ENCODE measurements at regions not wholly inside any gene's neighbourhood (a gene's known extent, or its start where the extent isn't known, plus 50 kb on each side); places are given as distances from the start of the nearest gene placed in this dataset.

DNA sequence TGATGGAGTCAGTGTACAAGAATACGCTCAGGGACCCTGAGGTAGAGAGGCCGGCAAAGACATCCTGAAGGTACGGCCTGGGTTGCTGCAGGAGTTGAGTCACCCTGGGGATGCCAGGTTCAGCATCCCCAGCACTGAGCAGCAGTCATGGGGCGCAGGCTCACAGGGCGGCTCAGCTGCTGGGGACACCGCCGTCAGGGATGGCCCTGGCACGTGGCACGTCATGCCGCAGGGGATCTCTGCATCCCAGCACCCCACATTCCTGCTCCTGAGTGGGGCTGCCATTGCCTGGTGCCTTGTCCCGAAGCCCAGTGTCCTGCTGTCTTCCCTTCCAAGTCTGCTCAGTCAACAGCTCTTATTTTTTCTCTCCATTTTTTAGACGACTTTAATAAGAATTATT, 168.7 kb upstream of the NTM start:
- Histone ChIP-seq H3K79me2 (no peaks in the 10 kb centered on the region), H2AFZ (no peak overlapping the region), H3K27ac (no peak overlapping the region), H3K27me3 (ENCODE audit: control insufficient read depth, insufficient read depth, low read length) (no peaks in the 10 kb centered on the region), H3K9ac (no peak overlapping the region), H3K4me3 (ENCODE audit: low read depth, low read length) (no peak overlapping the region), H3K4me2 (ENCODE audit: low read length) (no peak overlapping the region), H3K9me3 (ENCODE audit: control insufficient read depth, low read length) (no peaks in the 10 kb centered on the region), H3K36me3 (ENCODE audit: control insufficient read depth, insufficient read depth, low read length) (no peaks in the 10 kb centered on the region), H3K4me1 (peaks cover 15% of the 10 kb centered on the region)
- TF ChIP-seq, protein P1, sequence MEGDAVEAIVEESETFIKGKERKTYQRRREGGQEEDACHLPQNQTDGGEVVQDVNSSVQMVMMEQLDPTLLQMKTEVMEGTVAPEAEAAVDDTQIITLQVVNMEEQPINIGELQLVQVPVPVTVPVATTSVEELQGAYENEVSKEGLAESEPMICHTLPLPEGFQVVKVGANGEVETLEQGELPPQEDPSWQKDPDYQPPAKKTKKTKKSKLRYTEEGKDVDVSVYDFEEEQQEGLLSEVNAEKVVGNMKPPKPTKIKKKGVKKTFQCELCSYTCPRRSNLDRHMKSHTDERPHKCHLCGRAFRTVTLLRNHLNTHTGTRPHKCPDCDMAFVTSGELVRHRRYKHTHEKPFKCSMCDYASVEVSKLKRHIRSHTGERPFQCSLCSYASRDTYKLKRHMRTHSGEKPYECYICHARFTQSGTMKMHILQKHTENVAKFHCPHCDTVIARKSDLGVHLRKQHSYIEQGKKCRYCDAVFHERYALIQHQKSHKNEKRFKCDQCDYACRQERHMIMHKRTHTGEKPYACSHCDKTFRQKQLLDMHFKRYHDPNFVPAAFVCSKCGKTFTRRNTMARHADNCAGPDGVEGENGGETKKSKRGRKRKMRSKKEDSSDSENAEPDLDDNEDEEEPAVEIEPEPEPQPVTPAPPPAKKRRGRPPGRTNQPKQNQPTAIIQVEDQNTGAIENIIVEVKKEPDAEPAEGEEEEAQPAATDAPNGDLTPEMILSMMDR (IDR thresholded peaks at IDR 0.05), result no peak

DNA sequence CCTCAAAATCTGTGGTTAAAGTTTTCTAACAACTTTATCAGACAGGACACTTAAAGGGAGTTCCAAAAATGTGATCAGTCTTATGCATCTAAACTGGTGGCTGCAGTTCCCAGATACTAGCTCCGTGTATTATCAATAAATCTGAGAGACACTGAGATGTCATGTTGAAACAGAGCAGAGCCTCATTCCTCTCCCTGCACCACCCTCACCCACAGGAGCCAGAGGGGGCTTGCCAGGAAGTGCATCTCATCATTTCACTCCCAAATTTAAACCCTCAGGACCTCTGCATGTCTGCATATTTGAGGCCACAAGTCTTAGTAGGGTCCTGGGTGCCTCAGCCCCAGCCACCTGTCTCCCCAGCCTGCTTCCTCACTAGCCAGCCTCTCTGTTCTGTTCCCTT, 167.4 kb upstream of the NTM start:
- no peaks in the 10 kb centered on the region for H3K79me2 ChIP-seq
- H3K9me3 ChIP-seq (ENCODE audit: control insufficient read depth, low read length), result no peaks in the 10 kb centered on the region
- H3K4me1 ChIP-seq, result peaks cover 14% of the 10 kb centered on the region
- H3K4me2 ChIP-seq (ENCODE audit: low read length), result no peak overlapping the region
- TF ChIP-seq, protein P1 (IDR thresholded peaks at IDR 0.05), result no peak
- no peak overlapping the region for H3K9ac ChIP-seq
- no peak overlapping the region for H3K4me3 ChIP-seq (ENCODE audit: low read depth, low read length)
- no peak overlapping the region for H3K27ac ChIP-seq
- H3K27me3 ChIP-seq (ENCODE audit: control insufficient read depth, insufficient read depth, low read length), result no peaks in the 10 kb centered on the region
- H2AFZ ChIP-seq, result no peak overlapping the region
- no peaks in the 10 kb centered on the region for H3K36me3 ChIP-seq (ENCODE audit: control insufficient read depth, insufficient read depth, low read length)

DNA sequence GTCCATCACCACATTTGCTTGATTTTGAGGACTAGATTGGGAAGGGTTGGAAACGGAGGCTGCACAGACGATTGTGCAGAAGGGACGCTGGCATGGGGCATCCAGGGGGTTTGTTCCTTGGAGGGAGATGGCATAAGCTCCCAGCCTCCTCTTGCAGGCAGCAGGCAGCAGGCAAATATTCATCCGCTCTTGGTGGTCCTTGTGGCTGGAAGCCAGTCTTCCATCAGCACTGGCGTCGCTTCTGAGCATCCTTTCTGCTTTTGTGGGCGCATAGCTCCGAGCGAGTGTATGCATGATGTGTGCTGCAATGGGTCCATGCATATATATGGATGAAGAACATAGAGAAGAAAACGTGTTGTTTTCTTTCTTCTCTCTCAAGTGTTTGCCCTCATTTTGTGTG, 166.1 kb upstream of the NTM start:
- H3K79me2 ChIP-seq, result no peaks in the 10 kb centered on the region
- H2AFZ ChIP-seq, result no peak overlapping the region
- no peak overlapping the region for H3K27ac ChIP-seq
- no peak overlapping the region for H3K4me2 ChIP-seq (ENCODE audit: low read length)
- no peaks in the 10 kb centered on the region for H3K36me3 ChIP-seq (ENCODE audit: control insufficient read depth, insufficient read depth, low read length)
- no peaks in the 10 kb centered on the region for H3K9me3 ChIP-seq (ENCODE audit: control insufficient read depth, low read length)
- peaks cover 4% of the 10 kb centered on the region for H3K4me1 ChIP-seq
- no peaks in the 10 kb centered on the region for H3K27me3 ChIP-seq (ENCODE audit: control insufficient read depth, insufficient read depth, low read length)
- TF ChIP-seq, protein P1 (IDR thresholded peaks at IDR 0.05), result no peak
- H3K4me3 ChIP-seq (ENCODE audit: low read depth, low read length), result no peak overlapping the region
- H3K9ac ChIP-seq, result no peak overlapping the region

DNA sequence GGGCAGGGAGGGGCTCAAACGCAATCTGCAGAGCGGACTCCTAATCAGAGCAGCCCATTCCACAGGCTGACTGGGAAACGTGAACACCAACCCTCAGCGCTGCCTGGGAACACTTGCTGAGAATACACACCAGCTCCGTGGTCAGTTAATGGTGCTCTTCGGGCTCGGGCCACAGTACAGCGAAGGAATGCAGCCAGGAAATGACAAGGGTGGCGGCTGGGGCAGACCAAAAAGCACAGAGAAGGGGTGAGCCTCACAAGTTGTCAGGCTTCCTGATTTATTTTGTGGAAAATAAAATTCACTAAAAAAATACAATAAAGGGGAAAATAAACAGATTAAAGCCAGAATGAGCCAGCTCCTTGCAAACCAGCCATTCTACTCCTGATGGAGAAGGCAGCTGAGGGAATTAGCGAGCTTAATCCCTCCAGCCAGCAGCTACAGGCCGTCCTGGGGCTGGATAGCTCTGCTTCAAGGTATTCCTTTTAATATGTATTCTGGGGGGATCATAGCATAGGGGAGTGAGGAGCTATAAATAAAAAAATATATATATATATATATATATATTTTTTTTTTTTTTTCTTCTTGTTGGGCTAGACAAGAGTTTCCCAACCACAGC, 165.5 kb upstream of the NTM start:
- Histone ChIP-seq H2AFZ (no peak overlapping the region), H3K27me3 (ENCODE audit: control insufficient read depth, insufficient read depth, low read length) (no peaks in the 10 kb centered on the region), H3K79me2 (no peaks in the 10 kb centered on the region), H3K4me1 (no peaks in the 10 kb centered on the region), H3K9ac (no peak overlapping the region), H3K27ac (no peak overlapping the region), H3K36me3 (ENCODE audit: control insufficient read depth, insufficient read depth, low read length) (no peaks in the 10 kb centered on the region), H3K4me3 (ENCODE audit: low read depth, low read length) (no peak overlapping the region), H3K9me3 (ENCODE audit: control insufficient read depth, low read length) (no peaks in the 10 kb centered on the region), H3K4me2 (ENCODE audit: low read length) (no peak overlapping the region)
- TF ChIP-seq, protein P1 (IDR thresholded peaks at IDR 0.05), result no peak

DNA sequence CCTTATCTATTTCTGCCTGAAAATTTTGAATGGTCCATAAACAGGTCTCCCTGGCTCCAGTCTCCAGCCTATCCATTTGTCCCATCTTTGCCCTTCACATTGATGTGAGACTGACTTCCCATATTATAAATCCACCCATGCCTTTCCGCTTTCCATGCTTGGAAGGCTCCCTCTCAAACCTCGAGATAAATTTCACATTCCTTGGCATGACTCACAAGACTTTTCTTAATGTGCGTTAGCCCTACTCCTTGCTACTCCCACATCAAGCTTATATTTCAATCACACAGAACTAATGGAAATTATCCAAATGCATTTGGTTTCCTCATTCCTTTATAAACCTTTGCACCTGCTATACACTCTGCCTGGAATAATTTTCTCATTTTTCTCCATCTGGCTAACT, 163.7 kb upstream of the NTM start:
- H3K79me2 ChIP-seq, result no peaks in the 10 kb centered on the region
- H2AFZ ChIP-seq, result no peak overlapping the region
- no peaks in the 10 kb centered on the region for H3K9me3 ChIP-seq (ENCODE audit: control insufficient read depth, low read length)
- TF ChIP-seq, protein P1 (IDR thresholded peaks at IDR 0.05), result no peak
- H3K4me2 ChIP-seq (ENCODE audit: low read length), result no peak overlapping the region
- no peaks in the 10 kb centered on the region for H3K36me3 ChIP-seq (ENCODE audit: control insufficient read depth, insufficient read depth, low read length)
- H3K9ac ChIP-seq, result no peak overlapping the region
- H3K27me3 ChIP-seq (ENCODE audit: control insufficient read depth, insufficient read depth, low read length), result no peaks in the 10 kb centered on the region
- no peak overlapping the region for H3K27ac ChIP-seq
- no peak overlapping the region for H3K4me3 ChIP-seq (ENCODE audit: low read depth, low read length)
- no peaks in the 10 kb centered on the region for H3K4me1 ChIP-seq

All from parathyroid adenoma (tissue), 2 donors.